ENCODE measurements at regions not wholly inside any gene's neighbourhood (a gene's known extent, or its start where the extent isn't known, plus 50 kb on each side); places are given as distances from the start of the nearest gene placed in this dataset.

GRCh38 chr15:31513178-31513577 lies 186.5 kb downstream of the KLF13 start:
- Histone ChIP-seq H3K4me3 (ENCODE audit: low read depth, low read length) (no peak overlapping the region), H3K27ac (ENCODE audit: extremely low read depth, low read depth, low read length) (no peak overlapping the region), H3K36me3 (ENCODE audit: control insufficient read depth in 2 of 2, insufficient read depth in 1 of 2, low read length in 2 of 2) (no peaks in the 10 kb centered on the region), H3K4me1 (ENCODE audit: control insufficient read depth, insufficient read depth, low read length) (no peaks in the 10 kb centered on the region), H3K9me3 (ENCODE audit: control insufficient read depth, insufficient read depth, low read depth, low read length) (no peaks in the 10 kb centered on the region)
- ChIA-PET CTCF (no interaction called here), POLR2A (no interaction called here)
- TF ChIP-seq ZNF48 (tag by site-specific recombination; IDR thresholded peaks at IDR 0.05) (no peak), ZNF433 (tag by site-specific recombination; IDR thresholded peaks at IDR 0.05; ENCODE audit: low read depth) (no peak), SALL2 (tag by site-specific recombination; IDR thresholded peaks at IDR 0.05; ENCODE audit: borderline replicate concordance) (no peak), ZNF792 (tag by site-specific recombination; IDR thresholded peaks at IDR 0.05) (no peak), ZNF426 (tag by site-specific recombination; IDR thresholded peaks at IDR 0.05) (no peak)
- TF ChIP-seq, protein P1, sequence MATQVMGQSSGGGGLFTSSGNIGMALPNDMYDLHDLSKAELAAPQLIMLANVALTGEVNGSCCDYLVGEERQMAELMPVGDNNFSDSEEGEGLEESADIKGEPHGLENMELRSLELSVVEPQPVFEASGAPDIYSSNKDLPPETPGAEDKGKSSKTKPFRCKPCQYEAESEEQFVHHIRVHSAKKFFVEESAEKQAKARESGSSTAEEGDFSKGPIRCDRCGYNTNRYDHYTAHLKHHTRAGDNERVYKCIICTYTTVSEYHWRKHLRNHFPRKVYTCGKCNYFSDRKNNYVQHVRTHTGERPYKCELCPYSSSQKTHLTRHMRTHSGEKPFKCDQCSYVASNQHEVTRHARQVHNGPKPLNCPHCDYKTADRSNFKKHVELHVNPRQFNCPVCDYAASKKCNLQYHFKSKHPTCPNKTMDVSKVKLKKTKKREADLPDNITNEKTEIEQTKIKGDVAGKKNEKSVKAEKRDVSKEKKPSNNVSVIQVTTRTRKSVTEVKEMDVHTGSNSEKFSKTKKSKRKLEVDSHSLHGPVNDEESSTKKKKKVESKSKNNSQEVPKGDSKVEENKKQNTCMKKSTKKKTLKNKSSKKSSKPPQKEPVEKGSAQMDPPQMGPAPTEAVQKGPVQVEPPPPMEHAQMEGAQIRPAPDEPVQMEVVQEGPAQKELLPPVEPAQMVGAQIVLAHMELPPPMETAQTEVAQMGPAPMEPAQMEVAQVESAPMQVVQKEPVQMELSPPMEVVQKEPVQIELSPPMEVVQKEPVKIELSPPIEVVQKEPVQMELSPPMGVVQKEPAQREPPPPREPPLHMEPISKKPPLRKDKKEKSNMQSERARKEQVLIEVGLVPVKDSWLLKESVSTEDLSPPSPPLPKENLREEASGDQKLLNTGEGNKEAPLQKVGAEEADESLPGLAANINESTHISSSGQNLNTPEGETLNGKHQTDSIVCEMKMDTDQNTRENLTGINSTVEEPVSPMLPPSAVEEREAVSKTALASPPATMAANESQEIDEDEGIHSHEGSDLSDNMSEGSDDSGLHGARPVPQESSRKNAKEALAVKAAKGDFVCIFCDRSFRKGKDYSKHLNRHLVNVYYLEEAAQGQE (tag by site-specific recombination; IDR thresholded peaks at IDR 0.05): no peak

DNA sequence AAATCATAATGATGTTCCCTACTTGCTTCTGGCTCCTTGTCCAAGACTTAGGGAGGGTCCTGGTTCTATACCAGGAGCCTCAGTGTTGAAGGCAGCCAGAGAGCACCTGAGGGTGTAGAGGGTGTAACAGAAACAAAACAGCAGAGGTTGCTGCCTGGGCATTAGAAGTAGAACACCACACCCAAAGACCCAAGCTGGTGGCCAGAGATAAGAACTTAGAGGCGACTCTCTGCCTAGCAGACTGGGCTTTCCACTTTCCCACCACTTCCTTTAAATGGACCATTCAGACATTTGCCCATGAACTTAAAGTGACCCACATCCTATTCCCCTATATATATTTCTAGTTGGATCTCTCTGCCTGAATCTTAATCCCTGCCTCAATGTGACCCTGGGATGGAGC lies 189.8 kb downstream of the KLF13 start:
- Histone ChIP-seq H3K4me1 (ENCODE audit: control insufficient read depth, insufficient read depth, low read length) (no peaks in the 10 kb centered on the region), H3K4me3 (ENCODE audit: low read depth, low read length) (no peak overlapping the region), H3K9me3 (ENCODE audit: control insufficient read depth, insufficient read depth, low read depth, low read length) (no peaks in the 10 kb centered on the region), H3K27ac (ENCODE audit: extremely low read depth, low read depth, low read length) (no peak overlapping the region), H3K36me3 (ENCODE audit: control insufficient read depth in 2 of 2, insufficient read depth in 1 of 2, low read length in 2 of 2) (no peaks in the 10 kb centered on the region)
- ChIA-PET CTCF (no interaction called here), POLR2A (no interaction called here)
- TF ChIP-seq ZNF549 (tag by site-specific recombination; IDR thresholded peaks at IDR 0.05): no peak
- no peak for TF ChIP-seq ZNF239 (tag by site-specific recombination; IDR thresholded peaks at IDR 0.05)
- no peak for TF ChIP-seq ZNF266 (tag by site-specific recombination; IDR thresholded peaks at IDR 0.05; ENCODE audit: low read depth)
- no peak for TF ChIP-seq KLF10 (tag by site-specific recombination; IDR thresholded peaks at IDR 0.05)
- TF ChIP-seq ZNF558 (tag by site-specific recombination; IDR thresholded peaks at IDR 0.05): no peak
- no peak for TF ChIP-seq ZNF292 (tag by site-specific recombination; IDR thresholded peaks at IDR 0.05; ENCODE audit: borderline replicate concordance, low read depth)
- TF ChIP-seq ZNF571 (tag by site-specific recombination; IDR thresholded peaks at IDR 0.05): no peak
- no peak for TF ChIP-seq ZNF692 (tag by site-specific recombination; IDR thresholded peaks at IDR 0.05)
- TF ChIP-seq ZFP37 (tag by site-specific recombination; IDR thresholded peaks at IDR 0.05): no peak
- TF ChIP-seq ZNF394 (tag by site-specific recombination; IDR thresholded peaks at IDR 0.05; ENCODE audit: borderline replicate concordance): no peak
- no peak for TF ChIP-seq ZNF701 (tag by site-specific recombination; IDR thresholded peaks at IDR 0.05)
- TF ChIP-seq, protein P2, sequence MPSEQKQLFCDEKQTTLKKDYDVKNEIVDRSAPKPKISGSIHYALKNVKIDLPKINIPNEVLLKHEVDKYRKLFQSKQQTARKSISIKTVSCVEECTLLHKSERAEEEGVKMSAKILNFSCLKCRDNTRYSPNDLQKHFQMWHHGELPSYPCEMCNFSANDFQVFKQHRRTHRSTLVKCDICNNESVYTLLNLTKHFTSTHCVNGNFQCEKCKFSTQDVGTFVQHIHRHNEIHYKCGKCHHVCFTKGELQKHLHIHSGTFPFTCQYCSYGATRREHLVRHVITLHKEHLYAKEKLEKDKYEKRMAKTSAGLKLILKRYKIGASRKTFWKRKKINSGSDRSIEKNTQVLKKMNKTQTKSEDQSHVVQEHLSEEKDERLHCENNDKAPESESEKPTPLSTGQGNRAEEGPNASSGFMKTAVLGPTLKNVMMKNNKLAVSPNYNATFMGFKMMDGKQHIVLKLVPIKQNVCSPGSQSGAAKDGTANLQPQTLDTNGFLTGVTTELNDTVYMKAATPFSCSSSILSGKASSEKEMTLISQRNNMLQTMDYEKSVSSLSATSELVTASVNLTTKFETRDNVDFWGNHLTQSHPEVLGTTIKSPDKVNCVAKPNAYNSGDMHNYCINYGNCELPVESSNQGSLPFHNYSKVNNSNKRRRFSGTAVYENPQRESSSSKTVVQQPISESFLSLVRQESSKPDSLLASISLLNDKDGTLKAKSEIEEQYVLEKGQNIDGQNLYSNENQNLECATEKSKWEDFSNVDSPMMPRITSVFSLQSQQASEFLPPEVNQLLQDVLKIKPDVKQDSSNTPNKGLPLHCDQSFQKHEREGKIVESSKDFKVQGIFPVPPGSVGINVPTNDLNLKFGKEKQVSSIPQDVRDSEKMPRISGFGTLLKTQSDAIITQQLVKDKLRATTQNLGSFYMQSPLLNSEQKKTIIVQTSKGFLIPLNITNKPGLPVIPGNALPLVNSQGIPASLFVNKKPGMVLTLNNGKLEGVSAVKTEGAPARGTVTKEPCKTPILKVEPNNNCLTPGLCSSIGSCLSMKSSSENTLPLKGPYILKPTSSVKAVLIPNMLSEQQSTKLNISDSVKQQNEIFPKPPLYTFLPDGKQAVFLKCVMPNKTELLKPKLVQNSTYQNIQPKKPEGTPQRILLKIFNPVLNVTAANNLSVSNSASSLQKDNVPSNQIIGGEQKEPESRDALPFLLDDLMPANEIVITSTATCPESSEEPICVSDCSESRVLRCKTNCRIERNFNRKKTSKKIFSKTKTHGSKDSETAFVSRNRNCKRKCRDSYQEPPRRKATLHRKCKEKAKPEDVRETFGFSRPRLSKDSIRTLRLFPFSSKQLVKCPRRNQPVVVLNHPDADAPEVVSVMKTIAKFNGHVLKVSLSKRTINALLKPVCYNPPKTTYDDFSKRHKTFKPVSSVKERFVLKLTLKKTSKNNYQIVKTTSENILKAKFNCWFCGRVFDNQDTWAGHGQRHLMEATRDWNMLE (tag by site-specific recombination; conservative IDR thresholded peaks at IDR 0.05; ENCODE audit: low read depth): no peak
- TF ChIP-seq ZNF112 (tag by site-specific recombination; IDR thresholded peaks at IDR 0.05): no peak
- TF ChIP-seq, protein P3, sequence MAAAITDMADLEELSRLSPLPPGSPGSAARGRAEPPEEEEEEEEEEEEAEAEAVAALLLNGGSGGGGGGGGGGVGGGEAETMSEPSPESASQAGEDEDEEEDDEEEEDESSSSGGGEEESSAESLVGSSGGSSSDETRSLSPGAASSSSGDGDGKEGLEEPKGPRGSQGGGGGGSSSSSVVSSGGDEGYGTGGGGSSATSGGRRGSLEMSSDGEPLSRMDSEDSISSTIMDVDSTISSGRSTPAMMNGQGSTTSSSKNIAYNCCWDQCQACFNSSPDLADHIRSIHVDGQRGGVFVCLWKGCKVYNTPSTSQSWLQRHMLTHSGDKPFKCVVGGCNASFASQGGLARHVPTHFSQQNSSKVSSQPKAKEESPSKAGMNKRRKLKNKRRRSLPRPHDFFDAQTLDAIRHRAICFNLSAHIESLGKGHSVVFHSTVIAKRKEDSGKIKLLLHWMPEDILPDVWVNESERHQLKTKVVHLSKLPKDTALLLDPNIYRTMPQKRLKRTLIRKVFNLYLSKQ (tag by site-specific recombination; IDR thresholded peaks at IDR 0.05; ENCODE audit: borderline replicate concordance): no peak
- no peak for TF ChIP-seq ZXDB (tag by site-specific recombination; IDR thresholded peaks at IDR 0.05)
- no peak for TF ChIP-seq KLF9 (tag by site-specific recombination; IDR thresholded peaks at IDR 0.05; ENCODE audit: low read depth)
- TF ChIP-seq ZFP41 (tag by site-specific recombination; IDR thresholded peaks at IDR 0.05; ENCODE audit: borderline replicate concordance): no peak
- no peak for TF ChIP-seq ZNF211 (tag by site-specific recombination; IDR thresholded peaks at IDR 0.05; ENCODE audit: low read depth)
- no peak for TF ChIP-seq ZNF776 (tag by site-specific recombination; IDR thresholded peaks at IDR 0.05; ENCODE audit: borderline replicate concordance)
- TF ChIP-seq KLF1 (tag by site-specific recombination; IDR thresholded peaks at IDR 0.05): no peak

All from HEK293 (cell line).